Uterus (tissue), 2 donors: ENCODE measurements at regions not wholly inside any gene's neighbourhood (a gene's known extent, or its start where the extent isn't known, plus 50 kb on each side); places are given as distances from the start of the nearest gene placed in this dataset.

ENCODE experiments used
- CTCF ChIP-seq, 4 experiments: fragments of 200-600 bp in 2 of 4; fragments of 450-650 bp in 2 of 4; sonication (generic) in 2 of 4; IDR thresholded peaks; one replicate each; pipeline ENCODE4 v1.5.1; 2016 to 2019; ENCODE audit warnings: antibody characterized with exemption in 4 of 4, mild to moderate bottlenecking in 2 of 4, moderate library complexity in 1 of 4
- POLR2A ChIP-seq, 2 donors: fragments of 450-650 bp; IDR thresholded peaks; one replicate each; pipeline ENCODE4 v1.6.1; 2016; ENCODE audit warnings: antibody characterized with exemption in 2 of 2, mild to moderate bottlenecking in 1 of 2, moderate library complexity in 1 of 2

- TF ChIP-seq CTCF (IDR thresholded peaks at IDR 0.05) (no peak), POLR2A (IDR thresholded peaks at IDR 0.05) (no peak)
These were observed 276.4 kb upstream of the SP8 start for GRCh38 chr7:21063106-21063505.
